GM12875 (cell line): ENCODE measurements at regions not wholly inside any gene's neighbourhood (a gene's known extent, or its start where the extent isn't known, plus 50 kb on each side); places are given as distances from the start of the nearest gene placed in this dataset.

Experiments
- H3K4me3 ChIP-seq: one replicate; pipeline ENCODE4 v1.5.1; 2011; ENCODE audit warnings: low read depth, low read length, control low read depth
- TF ChIP-seq, protein P1 (sequence below): IDR thresholded peaks from 2 replicates; pipeline ENCODE4 v1.5.1; 2011; ENCODE audit warnings: low read depth, mild to moderate bottlenecking, control low read depth, inconsistent platforms, low read length, moderate library complexity, borderline replicate concordance; ENCODE audit not compliant: insufficient read depth

- H3K4me3 ChIP-seq = no peak overlapping the region
- TF ChIP-seq, protein P1, sequence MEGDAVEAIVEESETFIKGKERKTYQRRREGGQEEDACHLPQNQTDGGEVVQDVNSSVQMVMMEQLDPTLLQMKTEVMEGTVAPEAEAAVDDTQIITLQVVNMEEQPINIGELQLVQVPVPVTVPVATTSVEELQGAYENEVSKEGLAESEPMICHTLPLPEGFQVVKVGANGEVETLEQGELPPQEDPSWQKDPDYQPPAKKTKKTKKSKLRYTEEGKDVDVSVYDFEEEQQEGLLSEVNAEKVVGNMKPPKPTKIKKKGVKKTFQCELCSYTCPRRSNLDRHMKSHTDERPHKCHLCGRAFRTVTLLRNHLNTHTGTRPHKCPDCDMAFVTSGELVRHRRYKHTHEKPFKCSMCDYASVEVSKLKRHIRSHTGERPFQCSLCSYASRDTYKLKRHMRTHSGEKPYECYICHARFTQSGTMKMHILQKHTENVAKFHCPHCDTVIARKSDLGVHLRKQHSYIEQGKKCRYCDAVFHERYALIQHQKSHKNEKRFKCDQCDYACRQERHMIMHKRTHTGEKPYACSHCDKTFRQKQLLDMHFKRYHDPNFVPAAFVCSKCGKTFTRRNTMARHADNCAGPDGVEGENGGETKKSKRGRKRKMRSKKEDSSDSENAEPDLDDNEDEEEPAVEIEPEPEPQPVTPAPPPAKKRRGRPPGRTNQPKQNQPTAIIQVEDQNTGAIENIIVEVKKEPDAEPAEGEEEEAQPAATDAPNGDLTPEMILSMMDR = no peak
Measured at GRCh38 chr13:100796463-100796862, 121.9 kb upstream of the TMTC4 start.

DNA sequence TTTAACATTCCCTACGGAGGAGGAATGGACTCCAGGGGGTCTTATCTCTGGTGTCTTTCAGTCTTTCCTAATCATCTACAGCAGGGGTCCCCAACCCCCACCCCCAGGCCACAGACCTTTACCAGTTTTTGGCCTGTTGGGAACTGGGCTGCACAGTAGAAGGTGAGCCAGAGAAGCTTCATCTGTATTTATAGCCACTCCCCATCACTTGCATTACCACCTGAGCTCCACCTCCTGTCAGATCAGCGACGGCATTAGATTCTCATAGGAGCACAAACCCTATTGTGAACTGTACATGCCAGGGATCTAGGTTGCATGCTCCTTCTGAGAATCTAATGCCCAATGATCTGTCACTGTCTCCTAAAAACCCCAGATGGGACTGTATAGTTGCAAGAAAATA, 120.0 kb upstream of the TMTC4 start:
- TF ChIP-seq, protein P1 = no peak
- H3K4me3 ChIP-seq = no peak overlapping the region

GRCh38 chr13:100790405-100790804, 115.8 kb upstream of the TMTC4 start:
- TF ChIP-seq, protein P1 = no peak
- no peak overlapping the region for H3K4me3 ChIP-seq

- TF ChIP-seq, protein P1 = no peak
- no peak overlapping the region for H3K4me3 ChIP-seq
Measured at GRCh38 chr13:100789968-100790367, 115.4 kb upstream of the TMTC4 start.

GRCh38 chr13:100789481-100789880, 114.9 kb upstream of the TMTC4 start:
- H3K4me3 ChIP-seq = no peak overlapping the region
- TF ChIP-seq, protein P1 = no peak

DNA sequence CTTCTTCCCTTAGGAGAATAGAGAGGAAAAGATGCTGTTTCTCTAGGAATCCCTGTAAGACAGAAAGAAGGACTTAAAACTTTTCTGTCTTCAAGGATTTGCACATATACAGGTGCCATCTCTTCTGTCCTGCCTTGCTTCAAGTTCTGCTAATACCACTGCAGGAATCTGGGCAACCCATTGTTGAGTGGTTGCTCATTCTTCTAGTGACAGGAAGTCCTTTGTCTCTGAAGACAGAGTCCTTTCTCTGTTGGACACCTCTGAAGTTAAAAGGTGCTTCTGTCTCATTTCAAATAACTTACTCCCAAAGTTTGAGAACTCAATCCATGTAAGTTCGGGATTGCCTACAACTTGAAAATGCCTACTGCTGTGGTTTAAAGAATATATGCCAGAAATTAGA, 114.4 kb upstream of the TMTC4 start:
- TF ChIP-seq, protein P1 = no peak
- H3K4me3 ChIP-seq = no peak overlapping the region

DNA sequence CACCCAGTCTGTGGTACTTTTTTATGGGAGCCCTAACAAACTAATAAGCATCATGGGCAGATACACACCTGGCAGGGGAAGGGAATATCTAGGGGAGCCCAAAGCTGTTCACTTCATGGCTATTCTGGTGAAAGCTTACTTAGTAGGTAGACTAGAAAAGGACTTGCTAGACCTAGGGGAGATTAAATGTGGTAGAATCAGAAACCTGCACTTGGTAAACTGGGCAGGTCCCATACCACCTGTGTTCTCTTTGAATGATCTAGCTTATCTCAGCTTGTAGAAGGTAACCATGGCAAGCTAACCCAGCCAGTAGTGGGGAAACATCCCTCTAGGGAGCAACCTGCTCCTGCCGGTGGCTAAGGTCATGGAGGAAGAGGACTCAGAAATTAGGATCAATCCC, 113.9 kb upstream of the TMTC4 start:
- H3K4me3 ChIP-seq = no peak overlapping the region
- TF ChIP-seq, protein P1 = no peak
